NCI-H1930 (cell line): ENCODE measurements at regions not wholly inside any gene's neighbourhood (a gene's known extent, or its start where the extent isn't known, plus 50 kb on each side); places are given as distances from the start of the nearest gene placed in this dataset.
"Not testable (repeated sequence)": the region's sequence is repeated elsewhere in the genome, so short reads cannot be mapped to it uniquely, and the experiment has no call there.

Source experiments
- DNase-seq, 2 experiments: peaks; one replicate each; lab custom pipeline; 2025; lab: John Stamatoyannopoulos, UW

GRCh38 chr1:189530162-189530561 lies 947.5 kb downstream of the BRINP3 start:
- no peak for DNase-seq

DNA sequence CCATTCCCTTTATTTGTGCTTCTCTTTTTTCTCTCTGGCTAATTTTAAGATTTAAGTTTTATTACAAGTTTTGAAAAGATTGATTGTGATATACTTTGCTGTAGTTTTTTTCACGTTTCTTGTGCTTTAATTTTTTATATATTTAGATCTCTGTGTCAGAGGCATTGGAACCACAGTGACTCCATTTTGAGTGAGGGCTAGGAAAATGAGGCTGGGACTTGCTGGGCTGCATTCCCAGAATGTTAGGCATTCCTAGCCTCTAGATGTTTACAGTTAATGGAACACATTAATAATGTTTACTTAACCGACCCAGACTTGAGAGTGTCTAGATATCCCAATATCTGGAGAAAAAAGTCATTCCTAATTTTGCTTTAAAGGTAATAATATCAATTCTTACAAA lies 939.4 kb downstream of the BRINP3 start:
- DNase-seq = no peak

GRCh38 chr1:189550498-189550897 lies 927.2 kb downstream of the BRINP3 start:
- no peak for DNase-seq

DNA sequence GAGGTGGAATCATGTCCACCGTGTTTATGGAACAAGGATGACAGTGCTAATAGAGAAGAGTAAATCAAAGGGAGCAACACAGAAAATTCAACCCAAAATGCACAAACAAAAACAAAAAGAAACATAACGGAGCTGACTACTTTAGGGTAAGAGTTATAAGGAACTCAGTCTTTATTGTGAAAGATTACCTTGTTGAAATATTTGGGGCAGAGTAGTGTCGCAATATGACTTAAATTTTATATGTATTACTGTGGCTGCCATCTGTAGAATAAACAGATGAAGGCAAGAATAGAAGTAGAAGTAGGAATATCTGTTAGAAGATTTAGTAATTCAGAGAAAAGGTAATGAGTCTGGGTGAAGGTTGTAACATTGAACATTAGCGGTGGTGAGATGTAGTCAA lies 913.9 kb downstream of the BRINP3 start:
- DNase-seq = no peak

DNA sequence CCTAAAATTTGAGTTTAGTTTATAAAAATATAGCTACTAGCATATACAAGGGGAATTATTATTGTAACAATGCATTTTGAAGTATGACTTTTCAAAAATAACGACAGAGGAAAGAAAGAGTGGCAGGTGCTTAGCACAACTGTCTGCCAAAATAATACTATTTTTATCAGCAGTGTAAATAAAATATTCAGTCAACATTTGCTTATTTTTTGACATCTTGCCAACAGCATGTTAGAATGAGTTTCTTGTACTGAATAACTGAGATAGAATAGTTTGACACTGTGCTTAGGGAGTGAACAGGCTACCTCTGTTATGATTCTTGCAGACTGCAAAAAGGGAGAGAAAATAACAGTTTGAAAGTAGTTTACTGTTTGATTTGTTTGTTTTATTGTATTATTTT lies 909.8 kb downstream of the BRINP3 start:
- DNase-seq = no peak

- DNase-seq = no peak
These were observed 881.5 kb downstream of the BRINP3 start for GRCh38 chr1:189596197-189596596.

DNA sequence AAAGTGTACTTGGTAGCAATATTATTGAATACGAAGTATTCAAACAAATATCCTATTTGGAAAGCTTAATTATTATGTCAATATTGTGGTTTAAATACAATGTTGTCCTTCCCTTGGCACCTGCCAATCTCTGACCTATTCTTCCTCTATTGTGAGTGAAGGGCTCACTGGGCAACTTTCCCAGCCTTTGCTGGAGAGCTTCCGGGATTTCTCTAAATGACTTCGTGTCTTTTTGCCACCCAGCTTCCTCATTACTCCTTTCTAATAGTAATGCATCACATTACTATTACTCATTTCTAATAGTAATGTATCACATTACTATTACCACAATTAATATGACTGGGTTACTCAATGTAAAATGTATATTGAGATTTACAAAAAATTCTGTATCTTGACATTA lies 880.6 kb downstream of the BRINP3 start:
- peak; percentile 13 to 50 for DNase-seq

GRCh38 chr1:189605226-189605625 lies 872.4 kb downstream of the BRINP3 start:
- no peak for DNase-seq

DNA sequence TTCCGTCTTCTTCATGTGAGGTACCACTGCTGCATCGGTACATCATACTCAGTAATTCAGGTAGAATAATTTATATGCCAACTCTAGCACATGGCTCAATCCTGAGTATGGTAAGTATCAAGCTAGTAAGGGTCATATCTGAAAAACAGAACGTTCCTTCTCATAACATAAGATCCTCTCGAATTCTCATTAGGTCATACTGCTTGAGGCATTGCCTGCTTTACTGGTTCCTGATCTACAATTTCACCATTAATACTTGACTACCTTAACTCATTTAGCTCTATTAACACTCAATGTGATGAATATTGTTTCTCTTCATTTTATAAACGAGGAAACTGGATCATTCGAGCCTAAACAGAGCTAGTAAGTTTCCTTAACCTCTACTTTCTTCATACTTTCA lies 871.6 kb downstream of the BRINP3 start:
- DNase-seq = no peak

GRCh38 chr1:189606795-189607476 lies 870.7 kb downstream of the BRINP3 start:
- DNase-seq = no peak

- DNase-seq = no peak
These were observed 870.1 kb downstream of the BRINP3 start for GRCh38 chr1:189607477-189608096.

DNA sequence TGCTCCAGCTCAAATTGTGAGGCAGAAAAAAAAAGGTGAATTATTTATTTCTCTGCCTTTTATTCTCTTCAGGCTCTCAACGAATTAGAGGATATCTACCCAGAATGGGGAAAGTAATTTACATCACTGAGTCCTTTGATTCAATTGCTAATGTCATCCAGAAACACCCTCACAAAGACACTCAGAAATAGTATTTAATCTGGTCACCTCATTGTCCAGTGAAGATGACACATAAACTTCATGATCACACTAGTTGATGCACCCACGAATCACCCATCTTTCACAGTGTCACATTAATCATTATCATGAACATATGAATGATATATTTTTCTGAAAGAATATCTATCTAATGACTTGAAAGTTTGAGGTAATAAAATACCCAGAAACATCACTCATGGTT lies 868.5 kb downstream of the BRINP3 start:
- DNase-seq = no peak

DNA sequence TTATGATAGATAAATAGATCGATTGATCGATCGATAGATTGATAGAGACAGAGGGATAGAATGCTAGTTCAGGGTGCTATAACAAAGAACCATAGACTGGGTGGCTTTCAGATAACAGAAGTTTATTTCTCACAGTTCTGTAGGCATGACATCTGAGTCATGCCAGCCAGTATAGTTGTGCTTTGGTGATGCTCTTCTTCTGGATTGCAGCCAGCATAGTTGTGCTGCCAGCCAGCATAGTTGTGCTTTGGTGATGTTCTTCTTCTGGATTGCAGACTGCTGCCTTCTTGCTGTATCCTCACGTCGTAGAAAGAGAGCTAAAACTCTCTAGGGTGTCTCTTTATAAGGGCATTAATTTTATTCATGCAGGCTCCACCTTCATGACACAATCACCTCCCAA lies 860.8 kb downstream of the BRINP3 start:
- no peak for DNase-seq

GRCh38 chr1:189619682-189620332 lies 857.9 kb downstream of the BRINP3 start:
- DNase-seq = no peak

DNA sequence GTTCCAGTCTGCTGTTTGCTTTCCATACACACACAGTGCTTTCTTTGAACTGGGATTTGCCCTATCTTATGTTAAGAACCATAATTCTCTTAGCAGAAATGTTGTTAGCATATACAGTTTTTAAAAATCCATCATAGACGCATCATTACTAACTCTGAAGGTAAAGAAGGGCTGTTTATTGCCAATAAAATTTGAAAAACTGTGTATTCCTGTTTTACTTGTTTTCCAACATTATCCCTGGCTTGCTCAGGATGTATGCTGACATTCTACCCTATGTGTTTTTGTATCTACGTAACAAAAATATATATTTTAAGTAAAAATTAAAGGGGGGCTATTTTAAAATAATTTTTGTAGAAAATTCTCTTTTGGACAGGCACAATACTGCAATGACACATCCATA lies 857.2 kb downstream of the BRINP3 start:
- DNase-seq = no peak

DNA sequence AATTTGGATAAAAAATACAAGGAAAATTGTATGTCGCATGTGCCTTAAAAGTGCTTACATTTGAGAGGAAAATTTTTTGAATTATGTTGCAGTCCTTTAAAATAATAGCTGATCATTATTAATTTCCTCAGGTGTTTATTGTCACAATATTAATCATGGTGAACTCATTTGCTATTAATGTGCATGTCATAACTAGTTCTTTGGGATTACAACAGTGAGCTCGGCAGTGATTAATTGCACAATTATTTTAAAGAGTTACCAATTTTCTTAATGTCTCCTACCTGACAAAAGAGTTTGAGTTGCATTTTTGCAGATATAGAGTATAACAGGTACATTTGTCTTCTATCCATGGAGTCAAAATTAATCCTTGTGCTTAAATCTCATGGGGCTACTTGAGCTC lies 854.3 kb downstream of the BRINP3 start:
- DNase-seq = no peak

DNA sequence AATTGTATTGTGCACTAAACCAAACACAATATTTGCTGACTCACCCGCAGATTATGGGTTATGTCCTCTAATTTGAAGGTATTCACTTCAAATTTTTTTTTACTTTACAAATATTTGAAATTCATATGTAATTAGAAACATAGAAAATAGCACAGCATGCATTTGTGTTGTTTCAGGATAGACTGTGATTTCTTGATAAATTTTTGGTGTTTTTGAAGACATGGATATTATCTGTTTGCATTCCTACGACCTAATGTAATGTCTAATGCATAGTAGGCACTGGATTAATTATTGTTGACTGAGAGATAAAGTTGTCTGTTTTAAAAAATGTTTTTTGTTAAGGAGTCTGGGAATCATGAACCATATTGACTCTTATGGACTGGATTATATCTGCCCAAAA lies 850.2 kb downstream of the BRINP3 start:
- no peak for DNase-seq

DNA sequence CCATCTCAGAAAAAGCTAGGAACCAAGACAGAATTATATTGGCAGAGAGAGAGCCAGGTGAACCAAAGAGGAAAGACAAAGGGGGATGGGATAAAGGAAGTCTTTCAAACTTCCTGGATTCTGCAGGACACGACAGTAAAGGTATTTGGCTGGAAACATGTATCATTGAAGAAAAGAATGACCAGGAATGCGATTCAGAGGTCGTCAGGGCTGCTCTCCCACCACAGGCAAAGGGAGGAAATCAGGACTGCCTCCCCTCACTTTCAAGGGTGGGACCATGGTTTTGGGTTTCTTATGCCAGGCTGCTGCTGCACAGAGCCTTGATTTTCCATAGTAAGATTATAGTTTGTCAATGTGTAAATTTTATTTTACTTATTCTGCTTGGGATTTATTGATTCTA lies 848.8 kb downstream of the BRINP3 start:
- no peak for DNase-seq

- no peak for DNase-seq
These were observed 844.0 kb downstream of the BRINP3 start for GRCh38 chr1:189633658-189634057.

DNA sequence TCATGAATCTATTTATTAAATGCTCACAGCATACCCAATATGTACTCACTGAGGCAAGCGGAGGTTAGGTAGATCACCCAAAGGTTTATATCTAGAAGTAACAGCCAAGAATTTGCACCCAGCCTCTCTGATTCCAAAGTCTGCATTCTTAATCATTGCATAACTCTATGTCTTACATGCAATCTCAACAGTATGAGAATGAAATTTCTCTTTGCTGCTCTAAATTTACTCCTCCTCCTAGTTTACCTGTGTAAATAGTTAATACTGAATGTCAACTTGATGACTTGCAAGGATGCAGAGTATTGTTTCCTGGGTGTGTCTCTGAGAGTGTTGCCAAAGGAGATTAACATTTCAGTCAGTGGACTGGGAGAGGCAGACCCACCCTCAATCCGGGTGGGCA lies 840.6 kb downstream of the BRINP3 start:
- DNase-seq = no peak

DNA sequence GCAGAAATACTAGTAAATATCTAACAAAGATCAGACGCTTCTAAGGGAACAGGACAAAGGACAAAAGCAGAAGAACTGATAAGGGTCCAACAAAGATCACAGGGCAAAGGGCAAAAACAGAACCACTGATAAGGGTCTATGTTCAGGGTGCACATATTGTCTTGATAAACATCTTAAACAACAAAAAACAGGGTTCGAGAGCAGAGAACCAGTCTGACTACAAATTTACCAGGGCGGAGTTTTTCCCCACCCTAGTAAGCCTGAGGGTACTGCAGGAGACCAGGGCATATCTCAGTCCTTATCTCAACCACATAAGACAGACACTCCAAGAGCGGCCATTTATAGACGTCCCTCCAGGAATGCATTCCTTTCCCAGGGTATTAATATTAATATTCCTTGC lies 833.5 kb downstream of the BRINP3 start:
- not testable (repeated sequence) for DNase-seq

DNA sequence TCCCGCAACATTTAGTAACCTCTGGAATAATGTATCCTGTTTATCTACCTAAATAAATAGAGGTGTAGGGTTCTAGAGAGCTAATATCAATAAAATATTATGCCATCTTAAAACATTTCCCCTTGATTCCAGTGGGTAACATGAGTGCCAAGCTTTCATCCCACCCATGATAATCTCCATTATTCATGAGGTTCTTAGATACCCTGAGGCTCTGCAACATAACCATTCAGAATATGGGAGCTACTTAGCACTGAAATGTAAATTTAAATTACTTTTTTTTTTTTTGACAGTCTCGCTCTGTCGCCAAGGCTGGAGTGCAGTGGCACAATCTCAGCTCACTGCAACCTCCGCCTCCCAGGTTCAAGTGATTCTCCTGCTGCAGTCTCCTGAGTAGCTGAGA lies 832.7 kb downstream of the BRINP3 start:
- no peak for DNase-seq

GRCh38 chr1:189646066-189646465 lies 831.6 kb downstream of the BRINP3 start:
- DNase-seq = no peak

DNA sequence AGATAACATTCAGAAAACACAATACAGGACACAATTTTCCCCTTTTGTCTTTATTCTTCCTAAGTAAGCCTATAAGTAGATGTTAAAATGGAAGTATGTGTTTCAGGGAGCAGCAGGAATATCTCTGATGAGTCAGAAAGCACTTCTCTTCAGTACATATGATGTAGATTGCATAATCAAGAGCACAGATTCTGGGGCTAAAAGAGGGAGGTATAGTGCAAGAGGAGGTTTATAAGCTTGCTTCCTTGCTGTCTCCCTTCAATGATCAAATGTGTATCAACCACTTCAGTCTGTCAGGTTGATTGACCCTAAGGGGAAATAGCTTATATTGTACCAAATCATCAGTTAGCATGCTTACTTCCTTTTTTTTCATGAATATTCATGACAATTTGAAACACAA lies 822.8 kb downstream of the BRINP3 start:
- DNase-seq = no peak
